A549 (cell line): ENCODE measurements at regions not wholly inside any gene's neighbourhood (a gene's known extent, or its start where the extent isn't known, plus 50 kb on each side); places are given as distances from the start of the nearest gene placed in this dataset.

Experiments
- ATAC-seq, 2 experiments: fragments of 200-7000 bp in 1 of 2; fragments of >200 bp in 1 of 2; cut with Nextera tagmentation in 1 of 2; cut with Tn5 transposase in 1 of 2; 3 replicates each; pipeline versions ENCODE4 v1.8.0 to v1.9.1; 2018 to 2020; ENCODE audit warnings: mild to moderate bottlenecking in 1 of 2, moderate library complexity in 1 of 2
- CTCF ChIA-PET: fragments of 300-600 bp; sonication (Branson Sonifier 250); formaldehyde crosslinking; extraction: SDS; loops from one replicate; lab custom pipeline; 2021; ENCODE audit warnings: antibody characterized with exemption, inconsistent platforms; lab: Yijun Ruan, JAX
- POLR2A ChIA-PET: fragments of 350-600 bp; formaldehyde crosslinking; extraction: SDS; loops from one replicate; lab custom pipeline; 2021; ENCODE audit warnings: antibody characterized with exemption, inconsistent platforms; lab: Yijun Ruan, JAX
- DNase-seq, 2 experiments: peaks; one replicate each; pipeline versions ENCODE4 v3.0.0 to v3.0.0-alpha.2; 2011 to 2016; ENCODE audit warnings: low read depth in 1 of 2, low spot score in 1 of 2
- FAIRE-seq: peaks from 2 replicates; lab custom pipeline; 2011; peaks lifted over from hg19 to GRCh38; lab: Jason Lieb, UNC
- H3K27ac ChIP-seq, 2 experiments: fragments of >200 bp; sonication (Bioruptor Twin); formaldehyde crosslinking; 3 replicates each; pipeline ENCODE4 v1.5.1; 2016 to 2017
- H3K4me1 ChIP-seq: fragments of >200 bp; sonication (Bioruptor Twin); formaldehyde crosslinking; 3 replicates; pipeline ENCODE4 v1.6.1; 2016
- H3K4me2 ChIP-seq: fragments of >200 bp; sonication (Bioruptor Twin); formaldehyde crosslinking; 3 replicates; pipeline ENCODE4 v1.6.1; 2016
- H3K4me3 ChIP-seq: fragments of >200 bp; sonication (Bioruptor Twin); formaldehyde crosslinking; 3 replicates; pipeline ENCODE4 v1.5.1; 2016
- H3K9me3 ChIP-seq: fragments of >200 bp; sonication (Bioruptor Twin); formaldehyde crosslinking; 3 replicates; pipeline ENCODE4 v1.6.1; 2016
- ATOH8 ChIP-seq: fragments of 250-450 bp; sonication (Bioruptor Pico); IDR thresholded peaks from 2 replicates; pipeline ENCODE4 v1.5.0; 2020; ENCODE audit warnings: low read depth, mild to moderate bottlenecking, moderate library complexity
- CBX2 ChIP-seq: fragments of 200-600 bp; sonication (generic); IDR thresholded peaks from 2 replicates; pipeline ENCODE4 v1.6.1; 2016; ENCODE audit warnings: low read depth, mild to moderate bottlenecking, borderline replicate concordance
- CHD4 ChIP-seq: fragments of 200-600 bp; sonication (generic); IDR thresholded peaks from 2 replicates; pipeline ENCODE4 v1.6.1; 2016; ENCODE audit warnings: antibody characterized with exemption, mild to moderate bottlenecking, borderline replicate concordance
- E2F6 ChIP-seq: IDR thresholded peaks from 2 replicates; pipeline ENCODE4 v1.6.1; 2012; ENCODE audit warnings: low read depth, borderline replicate concordance
- EHMT2 ChIP-seq: fragments of 200-600 bp; sonication (generic); IDR thresholded peaks from 2 replicates; pipeline ENCODE4 v1.6.1; 2016; ENCODE audit warnings: antibody characterized with exemption, low read depth, mild to moderate bottlenecking, moderate library complexity
- HDAC2 ChIP-seq: fragments of 200-600 bp; sonication (generic); IDR thresholded peaks from 2 replicates; pipeline ENCODE4 v1.6.1; 2016
- HMGXB4 ChIP-seq: fragments of 250-450 bp; sonication (Bioruptor Pico); IDR thresholded peaks from 2 replicates; pipeline ENCODE4 v1.5.0; 2021; ENCODE audit warnings: mild to moderate bottlenecking, moderate library complexity, borderline replicate concordance
- HOXA7 ChIP-seq: fragments of 250-450 bp; sonication (Bioruptor Pico); IDR thresholded peaks from 2 replicates; pipeline ENCODE4 v1.5.0; 2020; ENCODE audit warnings: mild to moderate bottlenecking, moderate library complexity
- HOXB5 ChIP-seq: fragments of 250-450 bp; sonication (Bioruptor Pico); IDR thresholded peaks from 2 replicates; pipeline ENCODE4 v1.5.0; 2020; ENCODE audit warnings: mild to moderate bottlenecking, moderate library complexity
- JUN ChIP-seq, 2 experiments: fragments of >200 bp; sonication (Bioruptor Twin); formaldehyde crosslinking; IDR thresholded peaks; 2 replicates in 1 of 2; 3 replicates in 1 of 2; pipeline ENCODE4 v1.6.1; 2016 to 2017
- JUNB ChIP-seq: fragments of >200 bp; sonication (Bioruptor Twin); formaldehyde crosslinking; IDR thresholded peaks from 2 replicates; pipeline ENCODE4 v1.6.1; 2016
- KDM1A ChIP-seq: fragments of 200-600 bp; sonication (generic); IDR thresholded peaks from 2 replicates; pipeline ENCODE4 v1.6.1; 2016; ENCODE audit warnings: low read depth, mild to moderate bottlenecking
- KDM5A ChIP-seq: fragments of 200-600 bp; sonication (generic); IDR thresholded peaks from 2 replicates; pipeline ENCODE4 v1.6.1; 2016; ENCODE audit warnings: antibody characterized with exemption, mild to moderate bottlenecking
- NFE2L2 ChIP-seq: fragments of 150-350 bp; conservative IDR thresholded peaks from 2 replicates; pipeline ENCODE4 v1.6.1; 2014; ENCODE audit warnings: low read length
- POLR2AphosphoS2 ChIP-seq: conservative IDR thresholded peaks from 2 replicates; pipeline ENCODE4 v1.6.1; 2012; ENCODE audit warnings: low read length, improper control_type of control experiment, inconsistent platforms
- REST ChIP-seq: fragments of 200-600 bp; sonication (generic); IDR thresholded peaks from 2 replicates; pipeline ENCODE4 v1.6.1; 2016; ENCODE audit warnings: antibody characterized with exemption, mild to moderate bottlenecking, moderate library complexity
- ZSCAN20 ChIP-seq: fragments of 250-450 bp; sonication (Bioruptor Pico); IDR thresholded peaks from 2 replicates; pipeline ENCODE4 v1.8.0; 2022; ENCODE audit warnings: mild to moderate bottlenecking, moderate library complexity
- whole genome bisulfite sequencing: methylation state at CpG from one replicate; pipeline ENCODE4 v1.1.6; 2017; ENCODE audit errors: missing lambda C conversion rate; 5-methylcytosine and 5-hydroxymethylcytosine counted together
- TF ChIP-seq, protein P1 (sequence below): fragments of >200 bp; sonication (Bioruptor Twin); formaldehyde crosslinking; IDR thresholded peaks from 2 replicates; pipeline ENCODE4 v1.6.1; 2016
- TF ChIP-seq, protein P2 (sequence below): fragments of 450-650 bp; IDR thresholded peaks from 2 replicates; pipeline ENCODE4 v1.6.1; 2014; ENCODE audit warnings: antibody characterized with exemption
- TF ChIP-seq, protein P3 (sequence below): fragments of >200 bp; sonication (Bioruptor Twin); formaldehyde crosslinking; IDR thresholded peaks from 3 replicates; pipeline ENCODE4 v1.6.1; 2016

DNA sequence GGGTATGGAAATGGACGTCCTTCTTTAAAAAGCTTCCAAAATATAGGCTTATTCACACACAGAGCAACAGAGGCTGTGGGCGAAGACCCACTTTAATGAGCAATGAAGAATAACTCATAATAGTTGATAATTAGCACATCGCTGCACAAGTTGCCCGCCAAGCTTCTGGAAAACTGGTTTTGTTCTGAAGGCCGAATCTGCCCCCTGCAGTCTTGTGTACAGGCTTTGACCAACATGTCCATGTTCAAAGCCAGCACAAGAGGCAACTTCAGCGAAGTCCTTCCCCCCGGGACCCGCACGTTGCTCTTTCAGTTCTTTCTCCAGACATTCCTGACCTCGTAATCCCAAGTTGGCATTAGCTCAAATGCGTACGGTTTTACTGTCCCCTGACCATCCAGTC, 73.3 kb downstream of the IRX5 start:
- Histone ChIP-seq H3K27ac (no peak overlapping the region), H3K4me2 (no peak overlapping the region), H3K4me3 (no peak overlapping the region), H3K9me3 (no peaks in the 10 kb centered on the region; the same call in 2 of the 3 replicates), H3K4me1 (peaks cover 10% of the 10 kb centered on the region; the same call in 2 of the 3 replicates)
- ChIA-PET POLR2A (no interaction called here), CTCF (interaction anchor here (1.6 kb wide), 1 partner anchor 15 kb away, joined by 4 read pairs; no protein-coding TSS in a partner anchor)
- FAIRE-seq (no peak), ATAC-seq (no peak), DNase-seq (no peak)
- WGBS = 45% methylated on average over 12 of the region's 12 CpGs
- TF ChIP-seq JUN (IDR thresholded peaks at IDR 0.05) (no peak), KDM5A (no peak), REST (no peak), CHD4 (no peak), HDAC2 (no peak), ZSCAN20 (CRISPR knock-in tag) (no peak), HOXA7 (CRISPR knock-in tag) (no peak), E2F6 (no peak), POLR2AphosphoS2 (no peak), JUNB (no peak), HOXB5 (no peak), KDM1A (no peak), EHMT2 (no peak), ATOH8 (no peak), HMGXB4 (no peak), CBX2 (no peak), NFE2L2 (no peak)
- TF ChIP-seq, protein P1, sequence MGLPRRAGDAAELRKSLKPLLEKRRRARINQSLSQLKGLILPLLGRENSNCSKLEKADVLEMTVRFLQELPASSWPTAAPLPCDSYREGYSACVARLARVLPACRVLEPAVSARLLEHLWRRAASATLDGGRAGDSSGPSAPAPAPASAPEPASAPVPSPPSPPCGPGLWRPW = no peak
- TF ChIP-seq, protein P2, sequence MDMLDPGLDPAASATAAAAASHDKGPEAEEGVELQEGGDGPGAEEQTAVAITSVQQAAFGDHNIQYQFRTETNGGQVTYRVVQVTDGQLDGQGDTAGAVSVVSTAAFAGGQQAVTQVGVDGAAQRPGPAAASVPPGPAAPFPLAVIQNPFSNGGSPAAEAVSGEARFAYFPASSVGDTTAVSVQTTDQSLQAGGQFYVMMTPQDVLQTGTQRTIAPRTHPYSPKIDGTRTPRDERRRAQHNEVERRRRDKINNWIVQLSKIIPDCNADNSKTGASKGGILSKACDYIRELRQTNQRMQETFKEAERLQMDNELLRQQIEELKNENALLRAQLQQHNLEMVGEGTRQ = no peak
- TF ChIP-seq, protein P3, sequence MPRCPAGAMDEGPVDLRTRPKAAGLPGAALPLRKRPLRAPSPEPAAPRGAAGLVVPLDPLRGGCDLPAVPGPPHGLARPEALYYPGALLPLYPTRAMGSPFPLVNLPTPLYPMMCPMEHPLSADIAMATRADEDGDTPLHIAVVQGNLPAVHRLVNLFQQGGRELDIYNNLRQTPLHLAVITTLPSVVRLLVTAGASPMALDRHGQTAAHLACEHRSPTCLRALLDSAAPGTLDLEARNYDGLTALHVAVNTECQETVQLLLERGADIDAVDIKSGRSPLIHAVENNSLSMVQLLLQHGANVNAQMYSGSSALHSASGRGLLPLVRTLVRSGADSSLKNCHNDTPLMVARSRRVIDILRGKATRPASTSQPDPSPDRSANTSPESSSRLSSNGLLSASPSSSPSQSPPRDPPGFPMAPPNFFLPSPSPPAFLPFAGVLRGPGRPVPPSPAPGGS = no peak
